HUES64 (cell line): ENCODE measurements at regions not wholly inside any gene's neighbourhood (a gene's known extent, or its start where the extent isn't known, plus 50 kb on each side); places are given as distances from the start of the nearest gene placed in this dataset.
"Not testable (repeated sequence)": the region's sequence is repeated elsewhere in the genome, so short reads cannot be mapped to it uniquely, and the experiment has no call there.

Experiments used
- H3K27ac ChIP-seq: 2 replicates; pipeline ENCODE4 v1.7.0; 2013; ENCODE audit warnings: low read depth, low read length, inconsistent platforms
- H3K27me3 ChIP-seq: 2 replicates; pipeline ENCODE4 v1.6.1; 2013; ENCODE audit warnings: mild to moderate bottlenecking, low read length; ENCODE audit not compliant: insufficient read depth
- H3K36me3 ChIP-seq: 2 replicates; pipeline ENCODE4 v1.6.1; 2013; ENCODE audit warnings: mild to moderate bottlenecking, low read length; ENCODE audit not compliant: insufficient read depth
- H3K4me1 ChIP-seq: 2 replicates; pipeline ENCODE4 v1.6.1; 2013; ENCODE audit warnings: mild to moderate bottlenecking, low read length, moderate library complexity; ENCODE audit not compliant: insufficient read depth
- H3K4me3 ChIP-seq: 2 replicates; pipeline ENCODE4 v1.5.1; 2013; ENCODE audit warnings: mild to moderate bottlenecking, low read length, moderate library complexity
- H3K9ac ChIP-seq: 2 replicates; pipeline ENCODE4 v1.6.1; 2013; ENCODE audit warnings: mild to moderate bottlenecking, low read depth, low read length
- H3K9me3 ChIP-seq: 2 replicates; pipeline ENCODE4 v1.6.1; 2013; ENCODE audit warnings: low read depth, low read length; ENCODE audit not compliant: insufficient read depth
- WGBS: fragments of 150-250, 120-280 bp; methylation state at CpG from one replicate; pipeline ENCODE4 v1.1.7; 2013; ENCODE audit warnings: missing lambda C conversion rate; 5-methylcytosine and 5-hydroxymethylcytosine counted together

DNA sequence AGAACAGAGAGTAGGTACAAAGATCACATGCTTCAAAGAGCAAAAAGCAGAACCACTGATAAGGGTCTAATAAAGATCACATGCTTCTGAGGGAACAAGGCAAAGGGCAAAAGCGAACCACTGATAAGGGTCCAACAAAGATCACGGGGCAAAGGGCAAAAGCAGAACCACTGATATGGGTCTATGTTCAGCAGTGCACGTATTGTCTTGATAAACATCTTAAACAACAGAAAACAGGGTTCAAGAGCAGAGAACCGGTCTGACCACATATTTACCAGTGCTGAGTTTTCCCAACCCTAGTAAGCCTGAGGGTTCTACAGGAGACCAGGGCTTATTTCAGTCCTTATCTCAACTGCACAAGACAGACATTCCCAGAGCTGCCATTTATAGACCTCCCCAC, 362.7 kb upstream of the ATXN7L3B start:
- 95% methylated on average over 4 of the region's 4 CpGs for WGBS
- H3K9me3 ChIP-seq, H3K4me3 ChIP-seq, H3K9ac ChIP-seq, H3K36me3 ChIP-seq, H3K27me3 ChIP-seq, H3K4me1 ChIP-seq, H3K27ac ChIP-seq: not testable (repeated sequence)

DNA sequence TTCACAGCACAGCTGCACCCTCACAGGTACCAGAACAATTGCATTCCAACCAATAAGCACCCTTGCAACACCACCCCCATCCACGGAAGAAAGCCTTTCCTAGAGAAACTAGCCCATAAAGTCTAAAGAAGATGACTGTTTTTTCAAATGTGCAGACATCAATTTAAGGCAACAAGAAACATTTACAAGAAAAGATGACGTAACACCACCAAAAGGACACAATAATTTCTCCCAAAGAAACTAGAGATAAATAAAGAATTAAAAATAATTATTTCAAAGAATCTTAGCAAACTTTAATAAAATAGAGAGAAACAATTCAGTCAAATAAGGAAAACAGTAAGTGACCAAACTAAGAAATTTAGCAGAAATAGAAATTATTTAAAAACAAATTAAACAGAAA, 352.3 kb upstream of the ATXN7L3B start:
- H3K4me1 ChIP-seq: no peaks in the 10 kb centered on the region
- 45% methylated on average over 1 of the region's 2 CpGs for WGBS
- no peaks in the 10 kb centered on the region for H3K36me3 ChIP-seq
- H3K27me3 ChIP-seq: no peaks in the 10 kb centered on the region
- H3K9ac ChIP-seq: no peak overlapping the region
- H3K4me3 ChIP-seq: no peak overlapping the region
- H3K9me3 ChIP-seq: no peaks in the 10 kb centered on the region
- no peak overlapping the region for H3K27ac ChIP-seq

DNA sequence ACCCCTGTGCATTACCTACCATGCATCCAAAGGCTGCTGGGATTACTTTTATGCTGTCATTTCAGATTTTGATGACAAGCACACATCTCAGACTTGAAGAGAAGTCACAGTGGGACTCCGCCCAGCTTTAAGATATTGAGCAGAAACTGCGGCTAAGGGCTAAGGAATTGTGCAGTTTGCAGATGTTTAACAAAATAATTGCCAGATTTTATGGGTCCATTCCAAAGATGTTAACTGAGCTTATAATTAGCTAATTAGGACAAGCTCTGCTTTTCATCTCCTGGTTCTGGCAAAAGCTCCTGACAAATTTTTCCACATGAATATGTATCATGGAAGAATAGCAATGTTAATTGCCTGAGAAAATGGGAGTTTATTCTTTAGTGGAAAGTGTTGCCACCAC, 344.4 kb upstream of the ATXN7L3B start:
- Histone ChIP-seq H3K36me3 (no peaks in the 10 kb centered on the region), H3K9ac (no peak overlapping the region), H3K27ac (no peak overlapping the region), H3K27me3 (no peaks in the 10 kb centered on the region), H3K9me3 (no peaks in the 10 kb centered on the region), H3K4me3 (no peak overlapping the region), H3K4me1 (no peaks in the 10 kb centered on the region)
- 96% methylated on average over 2 of the region's 2 CpGs for WGBS

DNA sequence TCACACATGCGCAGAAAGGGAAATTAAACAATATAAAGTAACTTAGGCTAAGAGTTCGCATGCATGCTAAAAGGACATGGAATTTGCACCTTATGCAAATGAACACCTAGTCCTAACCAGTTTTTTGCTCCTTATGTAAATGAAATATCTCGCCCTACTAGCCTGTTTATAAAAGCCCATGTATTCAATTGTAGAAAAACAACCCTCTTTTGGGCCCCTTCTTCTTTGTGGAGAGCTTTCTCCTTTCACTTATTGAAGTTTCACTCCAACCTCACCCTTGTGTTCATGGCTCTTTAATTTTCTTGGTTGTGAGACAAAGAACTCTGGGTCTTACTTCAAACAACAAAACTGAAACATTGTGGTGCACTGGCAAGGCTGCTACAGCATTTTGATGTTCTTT, 333.4 kb upstream of the ATXN7L3B start:
- Histone ChIP-seq H3K9ac (no peak overlapping the region), H3K27ac (no peak overlapping the region), H3K36me3 (no peaks in the 10 kb centered on the region), H3K4me1 (no peaks in the 10 kb centered on the region), H3K4me3 (no peak overlapping the region), H3K27me3 (no peaks in the 10 kb centered on the region), H3K9me3 (peaks cover 20% of the 10 kb centered on the region)
- WGBS: 93% methylated on average over 3 of the region's 3 CpGs

DNA sequence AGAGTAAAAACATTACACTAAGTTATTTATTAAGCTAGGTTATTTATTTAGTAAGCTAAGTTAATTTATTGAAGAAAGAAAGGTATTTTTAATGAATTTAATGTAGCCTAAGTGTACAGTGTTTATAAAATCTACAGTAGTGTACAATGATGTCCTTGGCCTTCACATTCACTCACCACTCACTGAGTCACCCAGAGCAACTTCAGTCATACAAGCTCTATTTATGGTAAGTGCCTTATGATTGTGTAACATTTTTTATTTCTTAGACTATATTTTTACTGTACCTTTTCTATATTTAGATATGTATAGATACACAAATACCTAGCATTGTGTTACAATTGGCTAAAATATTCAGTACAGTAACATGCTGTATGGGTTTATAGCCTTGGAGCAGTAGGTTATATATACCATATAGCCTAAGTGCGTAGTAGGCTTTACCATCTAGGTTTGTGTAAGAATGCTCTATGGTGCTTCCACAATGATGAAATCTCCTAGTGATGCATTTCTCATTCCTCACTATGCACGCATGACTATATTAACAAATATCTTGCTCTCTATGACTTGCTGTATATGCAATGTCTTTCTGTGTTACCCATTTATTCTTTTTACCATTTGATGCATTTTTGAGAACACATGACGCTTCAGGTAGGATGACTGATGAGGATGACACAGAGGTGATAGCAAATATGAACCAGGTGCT, 309.6 kb upstream of the ATXN7L3B start:
- no peak overlapping the region for H3K27ac ChIP-seq
- WGBS: 98% methylated on average over 3 of the region's 3 CpGs
- no peaks in the 10 kb centered on the region for H3K36me3 ChIP-seq

DNA sequence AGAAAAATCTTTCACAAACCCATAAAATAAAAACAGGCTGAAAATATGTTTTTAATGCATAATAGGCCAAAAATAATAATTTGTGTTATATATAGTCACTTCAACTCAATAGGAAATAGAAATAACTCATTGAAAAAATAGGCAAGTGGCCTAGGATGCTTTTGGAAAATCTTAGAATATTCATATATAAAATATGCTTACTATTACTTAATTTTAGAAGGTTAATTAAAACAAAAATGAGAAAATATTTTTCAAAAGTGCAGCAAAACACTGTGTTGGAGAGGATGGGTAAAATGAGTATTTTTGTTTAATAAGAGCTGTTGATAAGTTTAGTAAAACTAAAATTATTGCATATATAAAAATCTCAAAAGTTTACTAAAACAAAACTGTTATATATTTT, 308.0 kb upstream of the ATXN7L3B start:
- H3K27ac ChIP-seq: no peak overlapping the region
- no peak overlapping the region for H3K4me3 ChIP-seq
- H3K36me3 ChIP-seq: no peaks in the 10 kb centered on the region
- no peak overlapping the region for H3K9ac ChIP-seq
- no peaks in the 10 kb centered on the region for H3K27me3 ChIP-seq
- H3K4me1 ChIP-seq: no peaks in the 10 kb centered on the region
- no peaks in the 10 kb centered on the region for H3K9me3 ChIP-seq

More for the DNA sequence above, 309.6 kb upstream of the ATXN7L3B start:
- Histone ChIP-seq H3K9ac (no peak overlapping the region), H3K9me3 (no peaks in the 10 kb centered on the region), H3K4me3 (no peak overlapping the region), H3K4me1 (no peaks in the 10 kb centered on the region), H3K27me3 (no peaks in the 10 kb centered on the region)

DNA sequence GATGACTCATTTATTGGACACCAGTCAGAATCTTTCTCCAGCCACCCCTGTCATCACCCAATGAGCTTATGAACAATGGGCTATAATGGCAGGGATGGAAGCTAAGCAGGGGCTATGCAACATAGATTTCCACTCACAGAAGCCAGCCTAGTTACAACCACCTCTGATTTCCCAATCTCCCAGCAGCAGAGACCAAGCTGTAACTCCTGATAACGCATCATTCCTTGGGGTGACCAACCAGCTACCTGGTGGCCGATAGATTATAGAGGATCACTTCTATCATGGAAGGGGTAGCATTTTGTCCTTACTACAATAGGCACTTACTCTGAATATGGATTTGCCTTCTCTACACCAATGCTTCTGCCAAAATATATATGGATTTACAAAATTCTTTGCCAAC, 302.3 kb upstream of the ATXN7L3B start:
- Histone ChIP-seq H3K9ac (no peak overlapping the region), H3K27ac (no peak overlapping the region), H3K9me3 (no peaks in the 10 kb centered on the region), H3K4me1 (no peaks in the 10 kb centered on the region), H3K4me3 (no peak overlapping the region), H3K36me3 (no peaks in the 10 kb centered on the region), H3K27me3 (no peaks in the 10 kb centered on the region)
- WGBS: 98% methylated on average over 2 of the region's 2 CpGs

DNA sequence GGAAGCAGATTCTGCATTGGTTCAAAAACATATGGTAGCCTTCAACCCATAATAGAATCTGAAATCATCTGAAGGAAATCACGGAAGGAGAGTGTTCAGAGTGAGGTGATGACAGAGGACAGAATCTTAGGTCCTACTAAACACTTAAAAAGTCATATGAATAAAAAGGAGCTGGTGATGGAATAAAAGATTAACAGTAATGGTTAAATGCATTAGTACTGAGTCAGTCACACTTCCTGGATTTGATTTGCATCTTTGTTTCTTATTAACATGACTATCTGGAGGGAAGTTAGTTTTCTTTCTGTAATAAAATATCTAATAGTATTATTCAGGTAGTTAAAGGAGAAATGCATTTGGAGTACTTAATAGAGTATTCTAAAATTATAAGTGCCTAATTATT, 296.3 kb upstream of the ATXN7L3B start:
- Histone ChIP-seq H3K9me3 (no peaks in the 10 kb centered on the region), H3K4me1 (peaks cover 5% of the 10 kb centered on the region; the same call in 1 of the 2 replicates), H3K9ac (no peak overlapping the region), H3K27me3 (no peaks in the 10 kb centered on the region), H3K4me3 (no peak overlapping the region), H3K36me3 (no peaks in the 10 kb centered on the region), H3K27ac (no peak overlapping the region)
- no CpG with 5 or more reads among the region's 1 CpG for WGBS

DNA sequence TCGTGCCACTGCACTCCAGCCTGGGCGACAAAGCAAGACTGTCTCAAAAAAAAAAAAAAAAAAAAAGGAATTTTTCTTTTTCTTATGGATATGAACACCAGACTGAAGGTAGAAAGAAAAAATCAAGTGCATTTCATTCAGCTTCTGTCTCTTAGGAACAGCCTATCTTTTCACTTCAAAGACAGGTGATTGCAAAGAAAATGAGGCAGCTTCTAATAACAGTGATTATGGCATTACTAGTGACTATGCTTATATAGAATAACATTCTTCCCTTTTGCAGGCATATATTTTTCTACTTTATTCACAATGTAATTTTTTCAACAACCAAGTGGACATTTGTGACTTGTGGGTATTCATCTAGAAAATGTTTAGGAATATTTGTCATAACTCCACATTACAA, 295.5 kb upstream of the ATXN7L3B start:
- no peak overlapping the region for H3K4me3 ChIP-seq
- H3K4me1 ChIP-seq: peaks cover 5% of the 10 kb centered on the region; the same call in 1 of the 2 replicates
- 91% methylated on average over 1 of the region's 2 CpGs for WGBS
- H3K27ac ChIP-seq: no peak overlapping the region
- no peaks in the 10 kb centered on the region for H3K36me3 ChIP-seq
- no peaks in the 10 kb centered on the region for H3K9me3 ChIP-seq
- H3K9ac ChIP-seq: no peak overlapping the region
- no peaks in the 10 kb centered on the region for H3K27me3 ChIP-seq

DNA sequence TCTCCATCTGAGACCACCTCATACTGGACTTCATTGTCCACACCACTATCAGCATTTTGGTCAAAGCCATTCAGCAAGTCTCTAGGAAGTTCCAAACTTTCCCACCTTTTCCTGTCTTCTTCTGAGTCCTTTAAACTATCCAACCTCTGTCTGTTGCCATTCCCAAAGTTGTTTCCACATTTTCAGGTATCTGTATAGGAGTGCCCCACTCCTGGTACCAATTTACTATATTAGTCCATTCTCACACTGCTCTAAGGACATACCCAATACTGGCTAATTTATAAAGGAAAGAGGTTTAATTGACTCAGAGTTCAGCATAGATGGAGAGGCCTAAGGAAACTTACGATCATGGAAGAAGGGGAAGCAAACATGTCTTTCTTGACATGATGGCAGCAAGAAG, 292.2 kb upstream of the ATXN7L3B start:
- H3K27ac ChIP-seq: no peak overlapping the region
- H3K4me1 ChIP-seq: peaks cover 5% of the 10 kb centered on the region; the same call in 1 of the 2 replicates
- H3K36me3 ChIP-seq: no peaks in the 10 kb centered on the region
- H3K4me3 ChIP-seq: no peak overlapping the region
- no peak overlapping the region for H3K9ac ChIP-seq
- H3K27me3 ChIP-seq: no peaks in the 10 kb centered on the region
- WGBS: 91% methylated on average over 1 of the region's 1 CpG
- no peaks in the 10 kb centered on the region for H3K9me3 ChIP-seq

DNA sequence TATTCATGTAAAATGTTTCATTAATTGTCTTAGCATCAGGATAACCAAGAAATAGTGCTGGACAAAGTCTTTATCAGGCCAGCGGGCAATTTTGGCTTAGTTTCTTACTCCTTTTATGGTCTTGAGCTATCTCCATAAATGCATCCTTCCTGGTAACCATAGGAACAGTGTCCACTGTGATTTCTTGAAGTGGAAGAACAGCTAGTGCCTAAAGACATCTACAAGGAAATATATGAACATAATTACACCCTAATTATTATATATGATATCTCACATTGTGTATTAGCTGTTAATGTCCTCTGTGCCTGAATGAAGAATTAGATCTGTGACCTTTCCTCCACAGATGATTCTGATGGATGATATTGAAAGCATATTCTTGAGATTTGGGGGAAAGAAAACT, 286.7 kb upstream of the ATXN7L3B start:
- Histone ChIP-seq H3K4me3 (no peak overlapping the region), H3K4me1 (no peaks in the 10 kb centered on the region), H3K9me3 (peaks cover 22% of the 10 kb centered on the region; the same call in 1 of the 2 replicates), H3K27ac (no peak overlapping the region), H3K27me3 (no peaks in the 10 kb centered on the region), H3K36me3 (no peaks in the 10 kb centered on the region), H3K9ac (no peak overlapping the region)
- 100% methylated on average over 1 of the region's 1 CpG for WGBS

DNA sequence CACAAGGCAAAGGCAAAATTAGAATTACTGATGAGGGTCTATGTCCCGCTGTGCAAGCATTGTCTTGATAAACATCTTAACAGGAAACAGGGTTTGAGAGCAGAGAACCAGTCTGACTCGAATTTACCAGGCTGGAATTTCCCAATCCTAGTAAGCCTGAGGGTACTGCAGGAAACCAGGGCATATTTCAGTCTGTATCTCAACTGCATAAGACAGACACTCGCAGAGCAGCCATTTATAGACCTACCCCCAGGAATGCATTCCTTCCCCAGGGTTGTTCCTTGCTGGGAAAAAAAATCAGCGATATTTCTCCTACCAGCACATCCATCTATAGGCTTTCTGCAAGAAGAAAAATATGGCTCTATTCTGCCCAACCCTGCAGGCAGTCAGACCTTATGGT, 283.8 kb upstream of the ATXN7L3B start:
- 89% methylated on average over 4 of the region's 4 CpGs for WGBS

More for the DNA sequence above, 283.8 kb upstream of the ATXN7L3B start:
- peaks cover 22% of the 10 kb centered on the region; the same call in 1 of the 2 replicates for H3K9me3 ChIP-seq
- not testable (repeated sequence) for H3K27me3 ChIP-seq, H3K27ac ChIP-seq, H3K9ac ChIP-seq, H3K4me3 ChIP-seq, H3K36me3 ChIP-seq, H3K4me1 ChIP-seq
